HUES64 (cell line): ENCODE measurements at regions not wholly inside any gene's neighbourhood (a gene's known extent, or its start where the extent isn't known, plus 50 kb on each side); places are given as distances from the start of the nearest gene placed in this dataset.

ENCODE experiments used
- H3K27ac ChIP-seq: 2 replicates; pipeline ENCODE4 v1.7.0; 2013; ENCODE audit warnings: low read depth, low read length, inconsistent platforms
- H3K27me3 ChIP-seq: 2 replicates; pipeline ENCODE4 v1.6.1; 2013; ENCODE audit warnings: mild to moderate bottlenecking, low read length; ENCODE audit not compliant: insufficient read depth
- H3K36me3 ChIP-seq: 2 replicates; pipeline ENCODE4 v1.6.1; 2013; ENCODE audit warnings: mild to moderate bottlenecking, low read length; ENCODE audit not compliant: insufficient read depth
- H3K4me1 ChIP-seq: 2 replicates; pipeline ENCODE4 v1.6.1; 2013; ENCODE audit warnings: mild to moderate bottlenecking, low read length, moderate library complexity; ENCODE audit not compliant: insufficient read depth
- H3K4me3 ChIP-seq: 2 replicates; pipeline ENCODE4 v1.5.1; 2013; ENCODE audit warnings: mild to moderate bottlenecking, low read length, moderate library complexity
- H3K9ac ChIP-seq: 2 replicates; pipeline ENCODE4 v1.6.1; 2013; ENCODE audit warnings: mild to moderate bottlenecking, low read depth, low read length
- H3K9me3 ChIP-seq: 2 replicates; pipeline ENCODE4 v1.6.1; 2013; ENCODE audit warnings: low read depth, low read length; ENCODE audit not compliant: insufficient read depth
- WGBS: fragments of 150-250, 120-280 bp; methylation state at CpG from one replicate; pipeline ENCODE4 v1.1.7; 2013; ENCODE audit warnings: missing lambda C conversion rate; 5-methylcytosine and 5-hydroxymethylcytosine counted together

- Histone ChIP-seq H3K27me3 (no peaks in the 10 kb centered on the region), H3K36me3 (no peaks in the 10 kb centered on the region), H3K4me3 (no peak overlapping the region), H3K9ac (no peak overlapping the region), H3K9me3 (no peaks in the 10 kb centered on the region), H3K27ac (no peak overlapping the region), H3K4me1 (no peaks in the 10 kb centered on the region)
- WGBS = 95% methylated on average over 6 of the region's 6 CpGs
Observed at GRCh38 chr3:132854856-132855535, 132.8 kb upstream of the NPHP3 start.

GRCh38 chr3:132847849-132848625, 125.8 kb upstream of the NPHP3 start:
- Histone ChIP-seq H3K9me3 (no peaks in the 10 kb centered on the region), H3K36me3 (no peaks in the 10 kb centered on the region)
- 91% methylated on average over 7 of the region's 7 CpGs for whole genome bisulfite sequencing

GRCh38 chr3:132843851-132844553, 121.8 kb upstream of the NPHP3 start:
- Histone ChIP-seq H3K9me3 (no peaks in the 10 kb centered on the region), H3K27me3 (no peaks in the 10 kb centered on the region), H3K9ac (no peak overlapping the region), H3K4me1 (peaks cover 17% of the 10 kb centered on the region), H3K27ac (peak overlapping the region; percentile 48), H3K4me3 (no peak overlapping the region), H3K36me3 (no peaks in the 10 kb centered on the region)
- 28% methylated on average over 3 of the region's 4 CpGs for WGBS

More at GRCh38 chr3:132847849-132848625, 125.8 kb upstream of the NPHP3 start:
- Histone ChIP-seq H3K27me3 (no peaks in the 10 kb centered on the region), H3K9ac (no peak overlapping the region), H3K27ac (no peak overlapping the region), H3K4me1 (peaks cover 16% of the 10 kb centered on the region), H3K4me3 (no peak overlapping the region)

GRCh38 chr3:132843349-132843748, 121.1 kb upstream of the NPHP3 start:
- WGBS = 78% methylated on average over 3 of the region's 3 CpGs
- Histone ChIP-seq H3K36me3 (no peaks in the 10 kb centered on the region), H3K4me3 (no peak overlapping the region), H3K27me3 (no peaks in the 10 kb centered on the region), H3K9me3 (no peaks in the 10 kb centered on the region), H3K4me1 (peaks cover 17% of the 10 kb centered on the region), H3K27ac (peak overlapping the region; percentile 9; the same call in 1 of the 2 replicates), H3K9ac (no peak overlapping the region)

GRCh38 chr3:132841621-132842020, 119.4 kb upstream of the NPHP3 start:
- peaks cover 17% of the 10 kb centered on the region for H3K4me1 ChIP-seq
- no peaks in the 10 kb centered on the region for H3K27me3 ChIP-seq
- no peaks in the 10 kb centered on the region for H3K9me3 ChIP-seq
- WGBS = 100% methylated on average over 2 of the region's 2 CpGs
- H3K4me3 ChIP-seq = no peak overlapping the region
- H3K9ac ChIP-seq = no peak overlapping the region
- no peak overlapping the region for H3K27ac ChIP-seq
- H3K36me3 ChIP-seq = no peaks in the 10 kb centered on the region

GRCh38 chr3:132840201-132840700, 118.0 kb upstream of the NPHP3 start:
- Histone ChIP-seq H3K9me3 (no peaks in the 10 kb centered on the region), H3K4me3 (no peak overlapping the region), H3K9ac (no peak overlapping the region), H3K27ac (no peak overlapping the region), H3K36me3 (no peaks in the 10 kb centered on the region), H3K27me3 (no peaks in the 10 kb centered on the region), H3K4me1 (peaks cover 17% of the 10 kb centered on the region)
- 74% methylated on average over 3 of the region's 3 CpGs for WGBS

- H3K36me3 ChIP-seq = no peaks in the 10 kb centered on the region
- H3K4me1 ChIP-seq = peaks cover 13% of the 10 kb centered on the region
- H3K9ac ChIP-seq = no peak overlapping the region
- no peak overlapping the region for H3K4me3 ChIP-seq
- H3K9me3 ChIP-seq = no peaks in the 10 kb centered on the region
- no peak overlapping the region for H3K27ac ChIP-seq
- H3K27me3 ChIP-seq = no peaks in the 10 kb centered on the region
- 91% methylated on average over 1 of the region's 1 CpG for WGBS
Observed at GRCh38 chr3:132838477-132838876, 116.3 kb upstream of the NPHP3 start.

GRCh38 chr3:132837615-132838014, 115.4 kb upstream of the NPHP3 start:
- WGBS = 94% methylated on average over 2 of the region's 2 CpGs
- Histone ChIP-seq H3K4me1 (peaks cover 7% of the 10 kb centered on the region), H3K36me3 (no peaks in the 10 kb centered on the region), H3K9ac (no peak overlapping the region), H3K27me3 (no peaks in the 10 kb centered on the region), H3K9me3 (no peaks in the 10 kb centered on the region), H3K4me3 (no peak overlapping the region), H3K27ac (no peak overlapping the region)

GRCh38 chr3:132834356-132834755, 112.1 kb upstream of the NPHP3 start:
- H3K4me1 ChIP-seq = peaks cover 7% of the 10 kb centered on the region
- H3K4me3 ChIP-seq = no peak overlapping the region
- H3K27me3 ChIP-seq = no peaks in the 10 kb centered on the region
- H3K27ac ChIP-seq = no peak overlapping the region
- WGBS = 70% methylated on average over 2 of the region's 3 CpGs
- no peak overlapping the region for H3K9ac ChIP-seq
- no peaks in the 10 kb centered on the region for H3K9me3 ChIP-seq
- H3K36me3 ChIP-seq = no peaks in the 10 kb centered on the region

- 93% methylated on average over 7 of the region's 7 CpGs for WGBS
- Histone ChIP-seq H3K4me3 (no peak overlapping the region), H3K9me3 (no peaks in the 10 kb centered on the region)
Observed at GRCh38 chr3:132829101-132829500, 106.9 kb upstream of the NPHP3 start.

GRCh38 chr3:132822837-132823236, 100.6 kb upstream of the NPHP3 start:
- 100% methylated on average over 1 of the region's 2 CpGs for WGBS
- Histone ChIP-seq H3K9me3 (no peaks in the 10 kb centered on the region), H3K4me3 (no peak overlapping the region), H3K27me3 (no peaks in the 10 kb centered on the region), H3K4me1 (no peaks in the 10 kb centered on the region), H3K9ac (no peak overlapping the region), H3K36me3 (no peaks in the 10 kb centered on the region), H3K27ac (no peak overlapping the region)

More at GRCh38 chr3:132829101-132829500, 106.9 kb upstream of the NPHP3 start:
- H3K27ac ChIP-seq = no peak overlapping the region
- no peaks in the 10 kb centered on the region for H3K4me1 ChIP-seq
- no peaks in the 10 kb centered on the region for H3K27me3 ChIP-seq
- no peaks in the 10 kb centered on the region for H3K36me3 ChIP-seq
- no peak overlapping the region for H3K9ac ChIP-seq
